Activated CD8-positive, alpha-beta T cell treated with anti-CD3 and anti-CD28 coated beads for 36 hours (primary cell): ENCODE measurements at regions not wholly inside any gene's neighbourhood (a gene's known extent, or its start where the extent isn't known, plus 50 kb on each side); places are given as distances from the start of the nearest gene placed in this dataset.

Experiments
- ATAC-seq: fragments of 200-7000 bp; cut with Tn5 transposase; one replicate; pipeline ENCODE4 v1.10.0; 2021; ENCODE audit warnings: mild to moderate bottlenecking, moderate library complexity
- CTCF ChIA-PET: fragments of 350-600 bp; sonication (Branson Sonifier 250); formaldehyde crosslinking; loops from one replicate; lab custom pipeline; 2021; ENCODE audit warnings: antibody characterized with exemption; lab: Charles Lee
- POLR2A ChIA-PET: fragments of 350-600 bp; sonication (Branson Sonifier 250); formaldehyde crosslinking; loops from one replicate; lab custom pipeline; 2021; ENCODE audit warnings: antibody characterized with exemption; lab: Charles Lee
- DNase-seq: peaks from one replicate; pipeline ENCODE4 v3.0.0-alpha.2; 2020
- H3K27ac Mint-ChIP-seq: one replicate; pipeline ENCODE4 v1.8.0; 2021; ENCODE audit warnings: mild to moderate bottlenecking, mixed read lengths
- H3K27me3 Mint-ChIP-seq: one replicate; pipeline ENCODE4 v1.8.0; 2021; ENCODE audit warnings: mixed read lengths
- H3K36me3 Mint-ChIP-seq: one replicate; pipeline ENCODE4 v1.8.0; 2021; ENCODE audit warnings: low read depth, mixed read lengths
- H3K4me1 Mint-ChIP-seq: one replicate; pipeline ENCODE4 v1.8.0; 2021; ENCODE audit warnings: low read depth, mixed read lengths
- H3K4me3 Mint-ChIP-seq: one replicate; pipeline ENCODE4 v1.8.0; 2021; ENCODE audit warnings: mild to moderate bottlenecking, moderate library complexity, mixed read lengths
- H3K9me3 Mint-ChIP-seq: one replicate; pipeline ENCODE4 v1.8.0; 2021; ENCODE audit warnings: mixed read lengths
- intact Hi-C: fragments of 100-400 bp; cut with micrococcal nuclease; formaldehyde crosslinking; loops from one replicate; pipeline ENCODE4 v1.10.0; 2022
- TF ChIP-seq, protein P1 (sequence below): fragments of 200-600 bp; IDR thresholded peaks from one replicate; pipeline ENCODE4 v1.8.0; 2022; ENCODE audit warnings: antibody characterized with exemption, mild to moderate bottlenecking

DNA sequence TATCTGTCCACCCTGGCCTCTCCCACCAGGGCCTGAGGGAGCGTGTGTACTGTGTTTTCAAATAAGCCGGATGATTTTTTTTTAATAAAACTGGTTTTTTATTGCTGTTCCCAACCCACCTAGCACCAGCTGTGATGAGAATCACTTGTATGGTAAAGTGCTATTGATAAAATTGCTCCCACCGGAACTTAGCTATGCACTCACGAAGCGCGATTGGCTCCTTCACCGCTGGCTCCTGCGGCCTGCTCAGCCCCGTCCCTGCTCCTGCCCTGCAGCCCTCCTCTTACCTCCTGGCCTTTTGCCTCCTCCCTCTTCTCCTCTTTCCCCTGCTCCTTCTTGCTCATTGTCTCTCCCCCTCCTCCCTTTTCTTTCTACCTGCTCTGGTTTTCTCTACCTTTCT is 183.7 kb downstream of the TLE3 start:
- DNase-seq (no peak), ATAC-seq (no peak)
- Mint-ChIP-seq H3K27ac (no peak overlapping the region), H3K27me3 (no peaks in the 10 kb centered on the region), H3K36me3 (no peaks in the 10 kb centered on the region), H3K4me3 (no peak overlapping the region), H3K9me3 (no peaks in the 10 kb centered on the region), H3K4me1 (no peaks in the 10 kb centered on the region)
- intact Hi-C loops, result no loop called here
- TF ChIP-seq, protein P1, sequence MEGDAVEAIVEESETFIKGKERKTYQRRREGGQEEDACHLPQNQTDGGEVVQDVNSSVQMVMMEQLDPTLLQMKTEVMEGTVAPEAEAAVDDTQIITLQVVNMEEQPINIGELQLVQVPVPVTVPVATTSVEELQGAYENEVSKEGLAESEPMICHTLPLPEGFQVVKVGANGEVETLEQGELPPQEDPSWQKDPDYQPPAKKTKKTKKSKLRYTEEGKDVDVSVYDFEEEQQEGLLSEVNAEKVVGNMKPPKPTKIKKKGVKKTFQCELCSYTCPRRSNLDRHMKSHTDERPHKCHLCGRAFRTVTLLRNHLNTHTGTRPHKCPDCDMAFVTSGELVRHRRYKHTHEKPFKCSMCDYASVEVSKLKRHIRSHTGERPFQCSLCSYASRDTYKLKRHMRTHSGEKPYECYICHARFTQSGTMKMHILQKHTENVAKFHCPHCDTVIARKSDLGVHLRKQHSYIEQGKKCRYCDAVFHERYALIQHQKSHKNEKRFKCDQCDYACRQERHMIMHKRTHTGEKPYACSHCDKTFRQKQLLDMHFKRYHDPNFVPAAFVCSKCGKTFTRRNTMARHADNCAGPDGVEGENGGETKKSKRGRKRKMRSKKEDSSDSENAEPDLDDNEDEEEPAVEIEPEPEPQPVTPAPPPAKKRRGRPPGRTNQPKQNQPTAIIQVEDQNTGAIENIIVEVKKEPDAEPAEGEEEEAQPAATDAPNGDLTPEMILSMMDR, result no peak
- CTCF ChIA-PET, result no interaction called here
- POLR2A ChIA-PET, result no interaction called here

DNA sequence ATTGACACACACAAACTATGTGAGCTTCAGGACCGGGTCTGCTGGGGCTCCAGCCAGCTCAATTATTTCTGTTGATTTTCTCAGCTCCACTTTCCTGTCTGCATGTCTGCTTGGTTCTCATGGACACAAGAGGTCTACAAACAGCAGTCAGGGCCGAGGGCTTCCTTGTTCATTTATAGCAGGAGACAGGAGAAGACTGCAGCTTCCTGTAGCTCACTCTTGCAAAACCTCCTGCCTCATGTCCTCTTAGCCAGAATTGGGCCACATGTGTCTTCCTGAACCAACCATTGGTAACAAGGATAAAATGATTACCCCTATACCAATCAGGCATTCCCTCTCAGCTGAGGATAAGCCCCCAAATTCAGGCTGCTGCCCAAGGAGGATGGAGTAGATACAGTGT is 182.8 kb downstream of the TLE3 start:
- POLR2A ChIA-PET, result interaction anchor here (0.8 kb wide), 1 partner anchor 21 kb away, joined by 3 read pairs; no protein-coding TSS in a partner anchor
- no peak overlapping the region for H3K4me3 Mint-ChIP-seq
- ATAC-seq (no peak), DNase-seq (no peak)
- H3K4me1 Mint-ChIP-seq, result no peaks in the 10 kb centered on the region
- H3K27ac Mint-ChIP-seq, result no peak overlapping the region
- H3K9me3 Mint-ChIP-seq, result no peaks in the 10 kb centered on the region
- no peaks in the 10 kb centered on the region for H3K36me3 Mint-ChIP-seq
- intact Hi-C loops, result no loop called here
- TF ChIP-seq, protein P1, result no peak
- CTCF ChIA-PET, result no interaction called here
- no peaks in the 10 kb centered on the region for H3K27me3 Mint-ChIP-seq

DNA sequence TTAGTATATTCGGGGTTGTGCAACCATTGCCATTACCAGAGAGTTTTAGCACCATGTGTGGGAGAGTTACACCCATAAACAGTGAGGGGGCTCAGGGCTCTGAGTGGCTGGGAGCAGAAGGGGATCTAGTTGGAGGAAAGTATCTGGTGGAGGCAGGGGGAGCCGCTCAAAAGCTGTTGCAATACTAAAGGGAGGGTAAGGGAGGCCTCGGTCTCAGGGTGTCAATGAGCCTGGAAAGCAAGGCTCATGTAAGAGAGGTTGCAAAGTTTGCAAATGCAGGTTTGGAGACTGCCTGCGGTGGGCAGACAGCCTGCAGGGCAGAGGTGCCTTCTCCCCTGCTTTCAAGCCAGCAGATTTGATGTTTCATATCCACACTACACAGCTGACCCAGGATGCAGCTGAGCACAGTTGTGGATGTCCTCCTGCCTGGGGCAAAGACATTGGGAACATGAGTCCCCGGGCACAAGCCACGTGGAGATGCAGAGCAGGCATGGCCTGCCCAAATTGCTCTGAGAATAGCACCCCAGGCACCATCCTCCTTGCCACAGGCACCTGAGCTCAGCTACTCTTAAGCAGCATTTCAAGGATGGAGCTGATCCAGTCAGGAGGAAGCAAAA is 181.4 kb downstream of the TLE3 start:
- Mint-ChIP-seq H3K9me3 (no peaks in the 10 kb centered on the region), H3K36me3 (no peaks in the 10 kb centered on the region), H3K4me3 (no peak overlapping the region), H3K27me3 (no peaks in the 10 kb centered on the region), H3K27ac (no peak overlapping the region), H3K4me1 (no peaks in the 10 kb centered on the region)
- ChIA-PET POLR2A (no interaction called here), CTCF (no interaction called here)
- ATAC-seq (no peak), DNase-seq (no peak)
- intact Hi-C loops, result no loop called here
- TF ChIP-seq, protein P1, result no peak

DNA sequence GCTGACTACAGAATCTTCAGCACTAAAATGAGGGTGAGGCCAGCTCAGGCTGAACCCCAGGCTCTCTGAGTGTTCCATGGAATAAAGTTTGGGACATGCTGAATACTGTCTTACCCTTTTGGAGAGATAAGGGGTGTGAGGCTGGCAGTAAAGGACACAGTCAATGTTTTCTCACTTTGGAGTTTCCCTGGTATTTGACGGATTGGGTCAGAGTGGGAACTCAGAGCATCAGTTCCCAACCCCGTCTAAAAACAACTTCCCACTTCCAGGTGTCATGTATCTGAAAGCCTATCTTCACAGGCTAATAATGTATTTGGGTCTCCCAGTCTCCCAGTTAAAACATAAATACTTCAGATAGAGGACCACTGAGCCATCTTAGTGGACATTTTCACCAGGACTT is 180.7 kb downstream of the TLE3 start:
- CTCF ChIA-PET, result no interaction called here
- intact Hi-C loops, result no loop called here

DNA sequence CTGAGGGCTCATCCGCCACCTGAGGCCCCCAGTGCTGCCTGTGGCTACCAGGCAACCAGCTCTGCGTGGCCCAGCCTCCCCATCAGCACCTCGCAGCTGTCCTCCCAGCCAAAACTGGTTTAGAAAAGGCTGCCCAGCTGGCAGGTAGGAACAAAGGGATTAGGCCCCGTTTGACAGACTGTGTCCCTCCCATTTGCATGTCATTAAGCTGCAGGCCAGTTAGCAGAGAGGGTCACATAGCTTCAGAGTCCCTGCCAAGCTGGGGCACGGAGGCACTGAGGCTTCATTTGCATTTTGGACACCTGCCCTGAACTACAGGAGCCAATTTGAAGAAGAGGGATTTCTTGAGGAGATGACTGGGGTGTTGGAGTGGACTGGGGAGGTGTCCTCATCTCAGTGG is 177.9 kb downstream of the TLE3 start:
- POLR2A ChIA-PET, result no interaction called here
- intact Hi-C loops, result no loop called here

More for the DNA sequence above, 180.7 kb downstream of the TLE3 start:
- no peaks in the 10 kb centered on the region for H3K4me1 Mint-ChIP-seq
- ATAC-seq (no peak), DNase-seq (no peak)
- no peaks in the 10 kb centered on the region for H3K9me3 Mint-ChIP-seq
- TF ChIP-seq, protein P1, result no peak
- POLR2A ChIA-PET, result no interaction called here
- H3K27me3 Mint-ChIP-seq, result no peaks in the 10 kb centered on the region
- H3K27ac Mint-ChIP-seq, result no peak overlapping the region
- no peak overlapping the region for H3K4me3 Mint-ChIP-seq
- no peaks in the 10 kb centered on the region for H3K36me3 Mint-ChIP-seq

More for the DNA sequence above, 177.9 kb downstream of the TLE3 start:
- Mint-ChIP-seq H3K27ac (no peak overlapping the region), H3K4me1 (no peaks in the 10 kb centered on the region), H3K36me3 (no peaks in the 10 kb centered on the region), H3K4me3 (no peak overlapping the region), H3K9me3 (peaks cover 9% of the 10 kb centered on the region), H3K27me3 (peaks cover 2% of the 10 kb centered on the region)
- ATAC-seq, result no peak
- no peak for DNase-seq
- TF ChIP-seq, protein P1, result no peak
- CTCF ChIA-PET, result no interaction called here
